ENCODE measurements at regions not wholly inside any gene's neighbourhood (a gene's known extent, or its start where the extent isn't known, plus 50 kb on each side); places are given as distances from the start of the nearest gene placed in this dataset.

GRCh38 chr2:39849064-39849463, 70.0 kb upstream of the THUMPD2 start:
- no peak for TF ChIP-seq POLR2AphosphoS5 (IDR thresholded peaks at IDR 0.05; ENCODE audit: low read depth, low read length)
- no peak for TF ChIP-seq TAF1 (IDR thresholded peaks at IDR 0.05; ENCODE audit: borderline replicate concordance, low read depth, low read length)
- TF ChIP-seq POLR2A (IDR thresholded peaks at IDR 0.05; ENCODE audit: low read depth, low read length): no peak
